H1 (cell line): ENCODE measurements at regions not wholly inside any gene's neighbourhood (a gene's known extent, or its start where the extent isn't known, plus 50 kb on each side); places are given as distances from the start of the nearest gene placed in this dataset.

Experiments used
- ASH2L ChIP-seq: fragments of 200-600, 300-600 bp; sonication (generic); IDR thresholded peaks from one replicate; pipeline ENCODE4 v1.7.1; 2017; ENCODE audit warnings: low read length
- BCL11A ChIP-seq, 2 experiments: IDR thresholded peaks; one replicate each; pipeline ENCODE4 v1.6.1; 2011; ENCODE audit warnings: low read depth in 2 of 2, low read length in 2 of 2, mild to moderate bottlenecking in 2 of 2
- CHD7 ChIP-seq: fragments of 300-600 bp; sonication (generic); IDR thresholded peaks from 2 replicates; pipeline ENCODE4 v1.7.1; 2012; ENCODE audit warnings: low read length, moderate library complexity, mild to moderate bottlenecking, inconsistent platforms; ENCODE audit not compliant: insufficient replicate concordance
- CTCF ChIP-seq, 3 experiments: IDR thresholded peaks; 1 replicate in 2 of 3; 2 replicates in 1 of 3; pipeline versions ENCODE4 v1.5.1 to v1.6.1; 2011; ENCODE audit warnings: low read length in 3 of 3, mild to moderate bottlenecking in 3 of 3, inconsistent platforms in 2 of 3, low read depth in 1 of 3, moderate library complexity in 1 of 3; ENCODE audit not compliant: insufficient read depth in 1 of 3; ENCODE audit errors: control extremely low read depth in 1 of 3
- SIRT6 ChIP-seq: IDR thresholded peaks from one replicate; pipeline ENCODE4 v1.7.1; 2012; ENCODE audit warnings: low read length, inconsistent platforms
- TAF1 ChIP-seq: IDR thresholded peaks from 2 replicates; pipeline ENCODE4 v1.6.1; 2011; ENCODE audit warnings: mild to moderate bottlenecking, low read depth, low read length

GRCh38 chr10:131679926-131680325, 220.9 kb upstream of the PPP2R2D start (continued):
- no peak for TF ChIP-seq CTCF (IDR thresholded peaks at IDR 0.05; ENCODE audit: control extremely low read depth in 1 of 3, insufficient read depth in 1 of 3, low read depth in 1 of 3, low read length in 3 of 3)
- TF ChIP-seq CHD7, result no peak
- no peak for TF ChIP-seq BCL11A (IDR thresholded peaks at IDR 0.05; ENCODE audit: low read depth in 2 of 2, low read length in 2 of 2)
- no peak for TF ChIP-seq TAF1
- no peak for TF ChIP-seq ASH2L
- TF ChIP-seq SIRT6, result no peak
